CD1c-positive myeloid dendritic cell (primary cell): ENCODE measurements at regions not wholly inside any gene's neighbourhood (a gene's known extent, or its start where the extent isn't known, plus 50 kb on each side); places are given as distances from the start of the nearest gene placed in this dataset.

Source experiments
- DNase-seq: peaks from one replicate; pipeline ENCODE4 v3.0.0-alpha.2; 2016; ENCODE audit errors: extremely low spot score

- DNase-seq, result no peak
Measured at GRCh38 chr5:113902917-113903660, 389.6 kb downstream of the YTHDC2 start.

GRCh38 chr5:113909782-113910181 is 396.3 kb downstream of the YTHDC2 start:
- DNase-seq, result no peak

DNA sequence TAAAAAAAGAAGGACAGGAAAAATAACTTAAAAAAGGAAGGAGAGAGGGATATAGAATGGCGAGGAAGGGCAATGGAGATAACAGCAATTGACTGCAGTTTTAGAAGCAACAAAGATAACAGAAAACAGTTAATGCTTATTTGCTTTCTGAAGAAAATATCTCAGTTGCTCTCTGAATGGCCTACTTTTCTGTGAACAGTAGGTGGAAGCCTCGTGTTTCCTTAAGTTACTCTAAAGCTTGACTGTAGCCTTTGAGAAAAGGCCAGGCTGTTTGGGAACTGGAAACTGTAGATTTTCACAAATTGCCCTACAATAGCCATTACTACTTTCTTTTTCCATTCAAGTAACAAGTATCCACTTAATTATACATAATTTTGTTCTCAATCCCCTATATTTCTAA is 404.5 kb downstream of the YTHDC2 start:
- DNase-seq, result no peak

DNA sequence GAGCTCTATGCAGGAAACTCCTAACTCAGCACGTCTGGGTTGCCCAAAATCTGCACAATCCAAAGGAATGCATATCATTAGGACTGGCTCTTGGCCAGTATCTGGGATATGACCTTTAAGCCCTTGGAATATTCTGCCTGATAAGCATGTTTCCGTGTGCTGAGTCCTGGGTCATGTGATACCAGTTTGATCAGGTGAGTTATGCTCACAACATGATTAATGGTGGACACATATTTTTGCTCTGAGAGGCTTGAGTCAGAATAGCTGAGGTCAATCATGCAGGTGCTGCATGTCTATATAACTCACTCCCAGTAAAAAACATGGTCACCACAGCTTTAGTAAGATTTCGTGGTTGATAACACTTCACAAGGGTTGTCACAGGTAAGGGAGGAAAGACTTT is 408.8 kb downstream of the YTHDC2 start:
- no peak for DNase-seq

DNA sequence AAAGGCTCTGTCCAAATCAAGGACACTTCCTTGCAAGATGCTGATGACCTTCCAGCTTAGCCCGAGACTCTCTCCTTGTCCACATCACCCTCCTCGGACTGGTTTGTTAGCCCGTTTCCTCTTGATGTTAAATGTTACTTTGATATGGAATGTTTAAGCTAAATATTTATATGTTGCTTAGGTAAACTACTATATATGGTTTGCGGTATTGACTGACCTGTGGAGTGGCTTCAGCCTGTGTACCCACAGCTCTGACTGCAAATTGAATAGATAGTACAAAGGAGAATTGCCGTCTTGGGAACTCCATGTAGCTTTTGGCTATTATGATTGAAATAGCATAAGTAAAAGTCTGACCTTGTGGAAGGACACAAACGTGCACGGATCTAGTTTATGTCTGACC is 422.0 kb downstream of the YTHDC2 start:
- no peak for DNase-seq

DNA sequence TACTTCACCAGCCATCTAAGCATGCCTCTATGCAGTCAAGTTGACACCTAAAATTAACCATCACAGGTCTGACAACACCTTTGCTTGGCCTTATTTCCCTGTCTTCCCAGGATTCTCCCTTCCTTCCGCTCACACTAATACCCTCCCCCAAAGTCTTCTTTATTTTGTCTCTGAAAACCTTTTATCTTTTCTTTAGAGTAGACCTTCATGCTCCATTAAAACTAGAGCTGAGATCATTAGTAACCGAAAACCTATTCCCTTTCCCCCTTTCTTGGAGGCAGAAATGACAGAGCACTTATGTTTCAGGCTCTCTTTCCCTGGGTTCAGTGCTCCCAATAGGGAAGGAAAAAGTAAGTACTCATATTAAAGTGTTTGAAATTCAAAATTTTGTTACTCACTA is 423.8 kb downstream of the YTHDC2 start:
- DNase-seq, result no peak

DNA sequence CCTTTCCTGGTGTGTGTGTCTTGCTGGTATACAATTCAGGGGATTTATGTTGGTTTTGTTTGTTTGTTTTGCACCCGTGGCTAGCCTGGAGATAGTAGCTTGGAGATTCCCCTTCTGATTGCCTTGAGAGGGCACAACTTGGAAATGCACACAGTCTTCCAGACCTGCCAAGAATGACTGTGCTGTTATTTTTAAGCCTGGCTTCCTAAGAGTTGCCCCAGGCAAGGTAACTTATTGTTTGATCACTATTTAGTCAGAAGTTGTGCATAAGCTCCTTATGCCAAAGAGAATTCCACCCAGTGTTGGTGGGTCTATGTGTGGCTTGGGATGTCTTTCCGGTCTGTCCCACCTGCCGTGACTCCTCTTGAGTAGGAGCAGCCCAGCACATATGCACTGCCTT is 421.9 kb upstream of the KCNN2 start:
- no peak for DNase-seq

DNA sequence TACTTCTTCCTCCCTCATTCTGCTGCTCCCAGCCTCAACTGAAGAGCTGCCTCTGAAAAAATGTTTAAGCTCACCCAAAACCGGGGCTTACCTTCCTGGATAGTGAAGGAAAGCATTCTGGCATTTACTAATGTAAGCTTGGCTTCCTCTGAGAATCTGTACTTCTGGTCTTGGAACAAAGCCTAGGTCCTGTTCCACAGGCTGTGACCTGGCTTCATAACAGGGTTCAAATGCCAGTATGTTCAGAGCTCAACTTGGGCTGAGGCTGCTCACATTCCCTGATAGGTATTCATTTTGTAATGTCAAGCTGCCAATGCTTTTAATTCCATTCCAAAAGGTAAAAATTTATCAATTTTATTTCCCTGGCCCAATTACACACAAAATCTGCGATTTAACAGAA is 411.7 kb upstream of the KCNN2 start:
- no peak for DNase-seq

DNA sequence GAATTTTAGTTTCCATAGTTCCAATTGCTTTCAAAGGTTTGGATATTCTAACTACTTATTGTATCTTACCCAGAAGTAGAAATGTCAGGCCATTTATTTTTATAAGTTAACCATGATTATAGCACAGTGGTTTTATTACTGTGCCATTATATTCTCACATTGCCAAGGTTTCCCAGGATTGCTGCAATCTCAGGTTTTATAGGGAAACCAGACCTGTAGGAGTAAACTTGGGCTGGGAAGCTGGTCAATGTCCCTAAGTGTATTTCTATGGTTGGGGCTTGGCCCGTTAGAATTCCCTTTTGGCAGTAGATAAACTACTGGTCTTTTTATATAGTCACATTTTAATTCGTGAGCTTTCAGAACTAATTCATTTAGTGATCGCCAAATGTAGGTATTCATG is 396.6 kb upstream of the KCNN2 start:
- no peak for DNase-seq

- no peak for DNase-seq
Measured at GRCh38 chr5:113969901-113970300, 392.0 kb upstream of the KCNN2 start.

GRCh38 chr5:113971454-113971853 is 390.4 kb upstream of the KCNN2 start:
- DNase-seq, result no peak

DNA sequence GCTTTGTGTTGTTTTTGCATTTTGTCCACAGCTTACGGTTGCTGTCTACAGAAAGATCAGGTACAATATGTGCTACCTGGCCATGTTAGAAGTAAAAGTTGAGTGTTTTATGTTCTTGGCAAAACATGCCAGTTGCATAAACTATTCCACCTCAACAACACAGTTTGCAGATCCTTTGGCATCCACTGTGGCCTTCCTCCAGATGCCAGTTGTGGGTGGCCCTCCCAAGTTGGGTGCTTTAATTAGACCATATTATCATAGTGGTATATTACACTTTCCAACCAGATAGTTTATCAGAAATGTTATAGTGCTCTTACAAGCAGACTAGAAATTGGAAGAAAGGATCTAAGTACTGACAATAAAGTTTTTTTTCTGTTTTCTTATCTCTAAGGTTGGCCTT is 386.9 kb upstream of the KCNN2 start:
- DNase-seq, result no peak

GRCh38 chr5:113984928-113985327 is 376.9 kb upstream of the KCNN2 start:
- DNase-seq, result no peak

GRCh38 chr5:113985505-113985904 is 376.4 kb upstream of the KCNN2 start:
- DNase-seq, result no peak

DNA sequence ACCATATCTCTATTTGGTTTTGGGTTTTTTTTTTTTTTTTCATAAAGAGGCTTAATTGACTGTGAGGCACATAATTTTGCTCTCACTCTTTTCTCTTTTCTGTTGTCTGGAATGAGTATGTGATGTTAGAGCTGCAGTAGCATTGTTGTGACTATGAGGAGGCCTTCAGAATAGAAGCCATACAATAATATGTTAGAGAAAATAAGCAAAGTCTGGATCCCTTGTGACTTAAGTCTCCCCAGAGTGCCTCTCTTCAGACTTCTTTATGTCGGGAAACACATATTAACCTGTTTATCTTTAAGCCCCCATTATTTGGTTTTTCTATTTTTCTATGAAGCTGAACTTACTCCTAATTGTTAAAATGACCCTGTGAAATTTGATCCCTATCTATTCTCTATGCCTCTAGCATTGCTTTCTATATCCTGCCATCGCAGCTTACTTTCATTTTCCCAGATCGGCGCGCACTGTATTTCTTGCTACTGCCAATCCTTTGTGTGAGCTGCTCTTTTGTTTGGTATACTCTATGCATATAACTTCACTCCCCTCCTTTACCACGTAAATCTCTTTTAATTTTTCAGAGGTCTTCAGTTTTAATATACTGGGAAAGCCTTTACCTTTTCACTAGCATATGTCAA is 372.5 kb upstream of the KCNN2 start:
- no peak for DNase-seq

GRCh38 chr5:113989913-113990305 is 372.0 kb upstream of the KCNN2 start:
- DNase-seq, result no peak

GRCh38 chr5:114001076-114001475 is 360.8 kb upstream of the KCNN2 start:
- DNase-seq, result no peak

DNA sequence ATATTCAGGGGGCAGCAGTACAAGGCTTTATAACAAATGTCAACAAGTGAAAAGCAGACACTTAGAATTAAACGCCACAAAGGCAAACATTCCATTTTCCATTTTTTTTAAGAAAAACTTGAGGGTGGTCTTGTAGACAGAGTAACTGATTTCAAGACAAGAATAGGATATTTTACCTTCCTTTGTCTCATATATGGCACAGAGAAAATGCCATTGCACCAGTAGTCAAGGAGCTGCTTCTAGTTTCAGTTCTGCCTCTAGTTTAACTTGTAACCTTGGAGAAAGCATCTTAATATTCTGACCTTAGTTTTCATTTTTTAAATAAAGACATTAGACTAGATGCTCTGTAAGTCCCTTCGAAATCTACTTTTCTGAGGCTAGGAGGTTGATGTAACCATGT is 355.3 kb upstream of the KCNN2 start:
- DNase-seq, result no peak

DNA sequence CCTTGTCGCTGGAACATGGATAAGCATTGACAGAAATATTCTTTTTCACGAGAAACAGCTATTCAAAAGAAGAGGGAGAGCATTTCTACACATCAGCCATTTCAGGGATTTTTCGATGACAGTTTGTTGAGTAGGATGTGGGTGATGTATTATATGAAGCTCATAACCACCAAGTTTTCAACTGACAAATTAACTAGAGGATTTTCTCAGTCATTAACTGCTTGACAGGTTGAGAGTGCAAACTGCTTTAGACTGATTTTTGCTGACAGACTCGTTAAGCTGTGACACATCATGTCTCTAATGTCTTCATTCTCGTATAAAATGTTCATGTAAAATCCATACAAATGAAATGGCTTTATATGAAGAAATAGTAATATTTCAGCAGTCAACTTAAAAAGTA is 354.2 kb upstream of the KCNN2 start:
- DNase-seq, result no peak

- DNase-seq, result no peak
Measured at GRCh38 chr5:114010362-114010761, 351.5 kb upstream of the KCNN2 start.

- no peak for DNase-seq
Measured at GRCh38 chr5:114018186-114018585, 343.7 kb upstream of the KCNN2 start.

- no peak for DNase-seq
Measured at GRCh38 chr5:114038756-114039155, 323.1 kb upstream of the KCNN2 start.

DNA sequence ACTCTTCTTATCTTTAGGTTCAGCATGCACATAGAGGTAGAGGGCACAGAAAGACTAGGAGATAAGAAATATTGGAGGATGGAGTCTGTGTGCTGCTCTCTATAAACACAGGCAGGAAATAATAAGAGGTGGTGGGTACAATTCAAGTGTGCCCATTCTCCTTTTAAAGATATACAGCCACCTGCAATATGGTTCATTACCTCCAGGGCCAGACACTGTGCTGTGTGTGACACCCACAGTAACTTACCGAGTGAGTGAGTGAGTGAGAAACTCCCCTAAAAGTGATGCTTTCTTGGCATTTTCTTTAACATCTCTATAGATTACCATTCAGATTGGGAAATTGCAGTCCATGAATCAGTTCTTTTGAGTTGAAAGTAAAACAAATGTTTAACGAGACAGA is 311.8 kb upstream of the KCNN2 start:
- no peak for DNase-seq

- no peak for DNase-seq
Measured at GRCh38 chr5:114053372-114053771, 308.5 kb upstream of the KCNN2 start.
